H1 (cell line): ENCODE measurements at regions not wholly inside any gene's neighbourhood (a gene's known extent, or its start where the extent isn't known, plus 50 kb on each side); places are given as distances from the start of the nearest gene placed in this dataset.

ENCODE experiments used
- ATF3 ChIP-seq: IDR thresholded peaks from 2 replicates; pipeline ENCODE4 v1.6.1; 2011; ENCODE audit warnings: low read depth, mild to moderate bottlenecking, low read length; ENCODE audit not compliant: insufficient read depth
- CHD1 ChIP-seq: IDR thresholded peaks from 2 replicates; pipeline ENCODE4 v1.6.1; 2012; ENCODE audit warnings: low read depth, low read length, improper control_type of control experiment
- CTCF ChIP-seq, 3 experiments: IDR thresholded peaks; 1 replicate in 2 of 3; 2 replicates in 1 of 3; pipeline versions ENCODE4 v1.5.1 to v1.6.1; 2011; ENCODE audit warnings: low read length in 3 of 3, mild to moderate bottlenecking in 3 of 3, inconsistent platforms in 2 of 3, low read depth in 1 of 3, moderate library complexity in 1 of 3; ENCODE audit not compliant: insufficient read depth in 1 of 3; ENCODE audit errors: control extremely low read depth in 1 of 3
- EP300 ChIP-seq, 2 experiments: IDR thresholded peaks; 1 replicate in 1 of 2; 2 replicates in 1 of 2; pipeline ENCODE4 v1.6.1; 2011 to 2012; ENCODE audit warnings: low read depth in 2 of 2, low read length in 2 of 2, mild to moderate bottlenecking in 2 of 2, borderline replicate concordance in 1 of 2, inconsistent platforms in 1 of 2, moderate library complexity in 1 of 2
- HDAC2 ChIP-seq, 2 experiments: fragments of 300-600 bp in 1 of 2; sonication (generic) in 1 of 2; IDR thresholded peaks; 2 replicates each; pipeline ENCODE4 v1.6.1; 2011 to 2012; ENCODE audit warnings: low read depth in 2 of 2, low read length in 2 of 2, mild to moderate bottlenecking in 2 of 2, moderate library complexity in 2 of 2, borderline replicate concordance in 1 of 2, inconsistent platforms in 1 of 2
- JUND ChIP-seq: IDR thresholded peaks from 2 replicates; pipeline ENCODE4 v1.6.1; 2011; ENCODE audit warnings: mild to moderate bottlenecking, improper control_type of control experiment, low read length
- MAX ChIP-seq: IDR thresholded peaks from 2 replicates; pipeline ENCODE4 v1.6.1; 2012; ENCODE audit warnings: inconsistent platforms
- POLR2A ChIP-seq, 2 experiments: IDR thresholded peaks; 1 replicate in 1 of 2; 2 replicates in 1 of 2; pipeline ENCODE4 v1.6.1; 2011; ENCODE audit warnings: low read depth in 2 of 2, low read length in 2 of 2, mild to moderate bottlenecking in 2 of 2; ENCODE audit errors: control extremely low read depth in 1 of 2
- POLR2AphosphoS5 ChIP-seq: IDR thresholded peaks from 2 replicates; pipeline ENCODE4 v1.6.1; 2011; ENCODE audit warnings: low read depth, low read length
- SP1 ChIP-seq: IDR thresholded peaks from 2 replicates; pipeline ENCODE4 v1.6.1; 2011; ENCODE audit warnings: low read depth, low read length
- TAF1 ChIP-seq: IDR thresholded peaks from 2 replicates; pipeline ENCODE4 v1.6.1; 2011; ENCODE audit warnings: mild to moderate bottlenecking, low read depth, low read length

GRCh38 chr1:239224100-239224499 lies 162.3 kb upstream of the CHRM3 start:
- TF ChIP-seq JUND, result no peak
- no peak for TF ChIP-seq POLR2A (IDR thresholded peaks at IDR 0.05; ENCODE audit: control extremely low read depth in 1 of 2, low read depth in 2 of 2, low read length in 2 of 2)
- TF ChIP-seq TAF1, result no peak
- TF ChIP-seq CHD1, result no peak
- TF ChIP-seq MAX, result no peak
- TF ChIP-seq POLR2AphosphoS5, result no peak
- no peak for TF ChIP-seq HDAC2 (IDR thresholded peaks at IDR 0.05; ENCODE audit: borderline replicate concordance in 1 of 2, low read depth in 2 of 2, low read length in 2 of 2)
- no peak for TF ChIP-seq CTCF (IDR thresholded peaks at IDR 0.05; ENCODE audit: control extremely low read depth in 1 of 3, insufficient read depth in 1 of 3, low read depth in 1 of 3, low read length in 3 of 3)
- no peak for TF ChIP-seq SP1
- TF ChIP-seq ATF3, result no peak
- TF ChIP-seq EP300 (IDR thresholded peaks at IDR 0.05; ENCODE audit: borderline replicate concordance in 1 of 2, low read depth in 2 of 2, low read length in 2 of 2), result no peak
